ENCODE measurements at regions not wholly inside any gene's neighbourhood (a gene's known extent, or its start where the extent isn't known, plus 50 kb on each side); places are given as distances from the start of the nearest gene placed in this dataset.
A peak's percentile ranks its signal among the peaks of the same experiment; 100 is the strongest.

- POLR2A ChIA-PET: interaction anchor here (1.4 kb wide), 1 partner anchor 10 kb away, joined by 9 read pairs; no protein-coding TSS in a partner anchor
- CTCF ChIA-PET: interaction anchor here (1.0 to 1.7 kb wide), 2 partner anchors 52 to 217 kb away, joined by 3 to 5 read pairs; no protein-coding TSS in a partner anchor
- H3K9me3 ChIP-seq (replicated peaks; ENCODE audit: control insufficient read depth, insufficient read depth, low read length): no peaks in the 10 kb centered on the region
- no peak overlapping the region for H3K27ac ChIP-seq (ENCODE audit: control insufficient read depth, insufficient read depth)
- DNase-seq (ENCODE audit: low read depth, low spot score) (no peak), FAIRE-seq (no peak), ATAC-seq (peak; percentile 90)
- SMC1A ChIA-PET (ENCODE audit: uncharacterized antibody, unreplicated experiment): interaction anchor here (1.0 to 1.7 kb wide), 5 partner anchors 8 to 215 kb away, joined by 3 to 9 read pairs (median 4); no protein-coding TSS in a partner anchor
- no peaks in the 10 kb centered on the region for H3K36me3 ChIP-seq (ENCODE audit: control insufficient read depth in 2 of 2, insufficient read depth in 2 of 2, low read length in 1 of 2)
- H3K4me3 ChIP-seq: no peak overlapping the region
- TF ChIP-seq ZNF687 (IDR thresholded peaks at IDR 0.05): no peak
- TF ChIP-seq ZNF622 (IDR thresholded peaks at IDR 0.05): no peak
- TF ChIP-seq WRNIP1 (IDR thresholded peaks at IDR 0.05; ENCODE audit: borderline replicate concordance, low read depth, low read length): no peak
- no peak for TF ChIP-seq HDAC2 (IDR thresholded peaks at IDR 0.05)
- TF ChIP-seq IRF5 (IDR thresholded peaks at IDR 0.05; ENCODE audit: borderline replicate concordance): no peak
- TF ChIP-seq POLR2AphosphoS2 (IDR thresholded peaks at IDR 0.05; ENCODE audit: low read depth, low read length): no peak
- TF ChIP-seq RAD51 (IDR thresholded peaks at IDR 0.05): peak; percentile 70
- no peak for TF ChIP-seq SKIL (IDR thresholded peaks at IDR 0.05; ENCODE audit: low read depth, poor library complexity, severe bottlenecking)
- no peak overlapping the region for H2AFZ ChIP-seq (ENCODE audit: control insufficient read depth, low read depth, low read length)
- no peak overlapping the region for H3K9ac ChIP-seq (ENCODE audit: control insufficient read depth, insufficient read depth, low read length)
- H4K20me1 ChIP-seq (ENCODE audit: control insufficient read depth, insufficient read depth): no peaks in the 10 kb centered on the region
- RAD21 ChIA-PET (ENCODE audit: unreplicated experiment): no interaction called here
- no peak overlapping the region for H3K4me2 ChIP-seq (ENCODE audit: control insufficient read depth, insufficient read depth)
- in situ Hi-C loops (cut with MboI) (no loop called here), intact Hi-C loops (cut with micrococcal nuclease; ENCODE audit: unreplicated experiment) (no loop called here)
- H3K27me3 ChIP-seq (replicated peaks in 1 of 2; ENCODE audit: control insufficient read depth in 2 of 2, insufficient read depth in 2 of 2, low read length in 1 of 2): no peaks in the 10 kb centered on the region
- 2% methylated on average over 3 of the region's 3 CpGs for WGBS (ENCODE audit: insufficient coverage, insufficient replicate concordance, low lambda C conversion rate, missing lambda C conversion rate)
- H3K4me1 ChIP-seq (ENCODE audit: control insufficient read depth, insufficient read depth, low read length): no peaks in the 10 kb centered on the region
- no peaks in the 10 kb centered on the region for H3K79me2 ChIP-seq (ENCODE audit: control insufficient read depth, insufficient read depth, low read length)
- no TSS peak for BruUV-seq (replicated peaks)
These were observed 446.2 kb downstream of the FAT4 start for GRCh38 chr4:125760956-125761355.
